Stimulated activated memory B cell treated with anti-CD40 and anti-IgM and Interleukin-4, amounts not matched to agents 10 μg/mL and 1 μg/mL and 100 μg/mL, for 72 hours (primary cell): ENCODE measurements at regions not wholly inside any gene's neighbourhood (a gene's known extent, or its start where the extent isn't known, plus 50 kb on each side); places are given as distances from the start of the nearest gene placed in this dataset.

Experiments used
- ATAC-seq: fragments of 150-1000 bp; cut with Tn5 transposase; 2 replicates; pipeline ENCODE4 v1.10.0; 2021
- H3K27ac Mint-ChIP-seq: one replicate; pipeline ENCODE4 v1.8.0; 2022; ENCODE audit warnings: mild to moderate bottlenecking, mixed read lengths
- H3K27me3 Mint-ChIP-seq: one replicate; pipeline ENCODE4 v1.8.0; 2022; ENCODE audit warnings: mixed read lengths
- H3K36me3 Mint-ChIP-seq: one replicate; pipeline ENCODE4 v1.8.0; 2022; ENCODE audit warnings: mixed read lengths
- H3K4me1 Mint-ChIP-seq: one replicate; pipeline ENCODE4 v1.8.0; 2022; ENCODE audit warnings: mixed read lengths
- H3K4me3 Mint-ChIP-seq: one replicate; pipeline ENCODE4 v1.8.0; 2022; ENCODE audit warnings: mild to moderate bottlenecking, moderate library complexity, mixed read lengths
- H3K9me3 Mint-ChIP-seq: one replicate; pipeline ENCODE4 v1.8.0; 2022; ENCODE audit warnings: mixed read lengths

DNA sequence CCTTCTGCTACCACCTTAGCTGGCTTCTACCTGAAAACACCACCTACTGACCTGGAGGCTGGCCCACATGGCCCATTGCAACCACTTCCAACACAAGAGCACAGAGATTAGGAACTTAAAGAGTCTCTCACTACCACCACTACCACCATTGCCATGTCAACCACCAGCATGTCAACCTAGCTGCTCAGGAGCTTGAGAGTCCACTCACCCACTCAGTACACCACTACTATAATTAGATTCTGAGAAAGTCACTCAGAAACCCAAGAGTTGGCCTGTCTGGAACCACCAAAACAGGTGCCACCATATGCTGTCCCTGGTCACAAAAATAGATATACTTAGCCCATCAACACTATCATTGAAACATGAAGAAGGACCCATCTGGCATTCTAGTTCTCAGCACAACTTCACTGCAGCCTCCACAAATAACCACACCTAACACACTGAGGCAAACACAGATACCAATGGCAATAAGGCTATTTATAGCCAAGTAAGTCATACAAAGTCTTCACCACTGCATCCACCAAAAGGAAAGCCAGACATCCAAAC, 806.7 kb upstream of the EPHA6 start:
- Mint-ChIP-seq H3K27ac (no peak overlapping the region), H3K36me3 (no peaks in the 10 kb centered on the region), H3K4me1 (no peaks in the 10 kb centered on the region), H3K9me3 (peaks cover 7% of the 10 kb centered on the region), H3K4me3 (no peak overlapping the region), H3K27me3 (no peaks in the 10 kb centered on the region)
- ATAC-seq: no peak

DNA sequence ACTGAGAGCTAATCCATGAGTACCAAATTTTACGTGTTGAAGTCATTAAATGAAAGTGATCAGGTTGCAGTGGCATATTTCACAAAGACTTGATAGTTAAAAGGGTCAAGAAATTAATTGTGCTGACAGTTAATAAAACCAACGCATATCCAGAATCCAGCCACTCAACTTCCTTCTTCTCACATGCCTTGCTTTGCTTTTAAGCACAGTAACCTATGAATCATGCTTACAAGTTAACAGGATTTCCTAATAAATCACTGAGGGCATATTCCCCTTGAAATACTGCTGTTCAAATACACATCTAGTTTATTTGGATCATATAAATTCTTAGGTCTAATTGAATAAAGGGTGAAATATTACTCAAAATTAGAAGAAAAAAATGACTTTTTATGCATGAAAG, 801.5 kb upstream of the EPHA6 start:
- no peak for ATAC-seq
- Mint-ChIP-seq H3K4me3 (no peak overlapping the region), H3K4me1 (no peaks in the 10 kb centered on the region)

DNA sequence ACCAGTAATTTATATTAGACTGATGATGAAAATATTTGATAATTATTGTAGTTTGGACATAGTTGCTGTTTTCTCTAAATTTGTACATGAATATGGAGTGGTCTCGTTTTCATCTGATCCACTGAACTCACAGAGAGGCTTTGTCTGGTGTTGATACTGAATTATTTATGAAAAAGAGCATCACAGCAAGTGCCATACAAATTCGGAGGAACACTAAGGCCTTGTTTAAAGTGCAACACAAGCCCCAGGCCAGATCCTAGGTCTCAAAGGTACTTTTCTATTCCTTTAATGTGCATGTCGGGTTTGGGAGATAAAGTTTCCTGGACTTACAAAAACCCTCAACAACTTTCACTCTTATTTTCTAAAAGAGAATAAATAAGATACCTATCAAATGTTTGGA, 796.8 kb upstream of the EPHA6 start:
- Mint-ChIP-seq H3K36me3 (no peaks in the 10 kb centered on the region), H3K4me3 (no peak overlapping the region), H3K4me1 (no peaks in the 10 kb centered on the region), H3K27me3 (no peaks in the 10 kb centered on the region), H3K9me3 (no peaks in the 10 kb centered on the region), H3K27ac (no peak overlapping the region)
- no peak for ATAC-seq

More for the DNA sequence above, 801.5 kb upstream of the EPHA6 start:
- H3K27ac Mint-ChIP-seq: no peak overlapping the region
- H3K36me3 Mint-ChIP-seq: no peaks in the 10 kb centered on the region
- peaks cover 6% of the 10 kb centered on the region for H3K9me3 Mint-ChIP-seq
- no peaks in the 10 kb centered on the region for H3K27me3 Mint-ChIP-seq

GRCh38 chr3:96022676-96023075, 791.7 kb upstream of the EPHA6 start:
- H3K4me1 Mint-ChIP-seq: no peaks in the 10 kb centered on the region
- peaks cover 4% of the 10 kb centered on the region for H3K9me3 Mint-ChIP-seq
- H3K27me3 Mint-ChIP-seq: no peaks in the 10 kb centered on the region
- no peak for ATAC-seq
- H3K36me3 Mint-ChIP-seq: no peaks in the 10 kb centered on the region
- H3K4me3 Mint-ChIP-seq: no peak overlapping the region
- no peak overlapping the region for H3K27ac Mint-ChIP-seq

- ATAC-seq: no peak
- H3K36me3 Mint-ChIP-seq: no peaks in the 10 kb centered on the region
- no peaks in the 10 kb centered on the region for H3K4me1 Mint-ChIP-seq
- no peak overlapping the region for H3K27ac Mint-ChIP-seq
- H3K4me3 Mint-ChIP-seq: no peak overlapping the region
- peaks cover 4% of the 10 kb centered on the region for H3K9me3 Mint-ChIP-seq
- no peaks in the 10 kb centered on the region for H3K27me3 Mint-ChIP-seq
These were observed 786.7 kb upstream of the EPHA6 start for GRCh38 chr3:96027718-96028117.

GRCh38 chr3:96039632-96040031, 774.8 kb upstream of the EPHA6 start:
- no peak for ATAC-seq
- no peak overlapping the region for H3K4me3 Mint-ChIP-seq
- H3K4me1 Mint-ChIP-seq: no peaks in the 10 kb centered on the region
- H3K27me3 Mint-ChIP-seq: no peaks in the 10 kb centered on the region
- no peaks in the 10 kb centered on the region for H3K36me3 Mint-ChIP-seq
- peaks cover 7% of the 10 kb centered on the region for H3K9me3 Mint-ChIP-seq
- H3K27ac Mint-ChIP-seq: no peak overlapping the region

DNA sequence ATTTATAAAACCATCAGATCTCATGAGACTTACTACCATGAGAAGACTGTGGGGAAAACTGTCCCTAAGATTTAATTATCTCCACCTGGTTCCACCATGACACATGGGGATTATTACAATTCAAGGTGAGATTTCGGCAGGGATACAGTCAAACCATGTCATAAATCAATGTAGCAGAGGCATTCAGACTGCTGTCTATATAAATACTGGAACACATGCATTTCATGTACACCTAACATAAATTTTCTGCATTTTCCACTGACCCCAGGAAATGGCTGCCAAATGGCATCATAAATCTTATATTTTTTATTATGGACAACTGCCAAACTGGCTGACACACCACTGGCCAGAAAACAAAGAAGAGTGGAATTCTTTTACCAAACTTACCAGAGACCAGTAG, 755.1 kb upstream of the EPHA6 start:
- no peaks in the 10 kb centered on the region for H3K36me3 Mint-ChIP-seq
- H3K27ac Mint-ChIP-seq: no peak overlapping the region
- ATAC-seq: no peak
- H3K9me3 Mint-ChIP-seq: peaks cover 7% of the 10 kb centered on the region
- no peak overlapping the region for H3K4me3 Mint-ChIP-seq
- no peaks in the 10 kb centered on the region for H3K4me1 Mint-ChIP-seq
- H3K27me3 Mint-ChIP-seq: no peaks in the 10 kb centered on the region

DNA sequence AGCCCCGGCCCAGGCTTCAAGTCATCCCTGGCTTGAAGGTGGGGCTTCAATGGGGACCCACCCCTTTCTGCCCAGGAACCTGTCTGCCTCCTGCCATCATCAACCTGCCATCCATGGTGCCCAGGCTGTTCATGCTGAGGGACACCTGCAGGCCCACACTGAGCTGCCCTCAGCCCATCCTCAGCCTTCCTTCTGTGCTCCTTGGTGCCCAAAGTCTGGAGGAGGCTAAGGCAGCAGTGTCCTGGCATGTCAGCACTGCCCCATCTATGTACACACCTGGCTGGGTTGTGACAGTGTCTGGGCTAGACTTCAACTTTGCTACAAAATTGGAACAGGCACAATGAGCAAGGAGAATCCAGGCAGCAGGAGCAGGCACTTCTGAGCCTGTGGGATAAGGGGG, 745.3 kb upstream of the EPHA6 start:
- Mint-ChIP-seq H3K27me3 (no peaks in the 10 kb centered on the region), H3K4me1 (no peaks in the 10 kb centered on the region), H3K36me3 (no peaks in the 10 kb centered on the region), H3K9me3 (peaks cover 3% of the 10 kb centered on the region), H3K4me3 (no peak overlapping the region), H3K27ac (no peak overlapping the region)
- no peak for ATAC-seq

GRCh38 chr3:96070678-96071077, 743.7 kb upstream of the EPHA6 start:
- Mint-ChIP-seq H3K4me3 (no peak overlapping the region), H3K27ac (no peak overlapping the region), H3K27me3 (no peaks in the 10 kb centered on the region), H3K9me3 (peaks cover 3% of the 10 kb centered on the region), H3K36me3 (no peaks in the 10 kb centered on the region), H3K4me1 (no peaks in the 10 kb centered on the region)
- ATAC-seq: no peak

DNA sequence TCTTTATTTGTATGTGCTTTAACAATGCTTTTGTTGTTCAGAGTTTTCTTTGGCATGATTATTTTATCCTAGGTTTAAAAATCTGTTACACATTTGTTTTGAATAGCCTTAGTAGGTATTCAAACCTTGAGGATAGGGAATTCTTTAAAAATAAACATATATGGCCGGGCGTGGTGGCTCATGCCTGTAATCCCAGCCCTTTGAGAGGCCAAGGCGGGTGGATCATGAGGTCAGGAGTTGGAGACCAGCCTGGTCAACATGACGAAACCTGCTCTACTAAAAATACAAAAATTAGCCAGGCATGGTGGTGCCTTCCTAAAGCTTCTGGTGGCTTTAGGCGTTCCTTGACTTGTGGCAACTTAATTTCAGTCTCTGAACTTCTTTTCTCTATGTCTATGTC, 743.3 kb upstream of the EPHA6 start:
- Mint-ChIP-seq H3K4me3 (no peak overlapping the region), H3K4me1 (no peaks in the 10 kb centered on the region), H3K36me3 (no peaks in the 10 kb centered on the region)

DNA sequence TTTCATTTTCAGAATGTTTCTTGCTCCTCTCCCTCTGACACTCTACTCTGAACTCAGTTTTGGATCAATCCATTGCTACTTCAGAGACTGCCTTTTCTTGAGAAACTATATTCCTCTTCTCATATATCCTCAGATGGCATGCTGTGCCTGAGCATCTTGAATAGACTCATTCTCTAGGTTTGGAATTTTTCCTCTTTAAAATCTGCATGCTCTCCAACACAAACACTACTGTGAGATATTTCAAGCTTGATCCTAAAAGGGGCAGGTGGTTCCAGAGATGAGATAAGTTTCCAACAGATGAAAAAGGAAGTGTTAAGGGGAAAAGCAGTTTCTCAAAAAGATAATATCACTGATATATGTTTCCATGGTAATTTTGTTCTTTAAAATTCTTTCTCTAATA, 742.2 kb upstream of the EPHA6 start:
- H3K4me3 Mint-ChIP-seq: no peak overlapping the region
- H3K27ac Mint-ChIP-seq: no peak overlapping the region
- H3K4me1 Mint-ChIP-seq: no peaks in the 10 kb centered on the region
- H3K9me3 Mint-ChIP-seq: peaks cover 6% of the 10 kb centered on the region
- no peaks in the 10 kb centered on the region for H3K36me3 Mint-ChIP-seq
- ATAC-seq: no peak
- no peaks in the 10 kb centered on the region for H3K27me3 Mint-ChIP-seq

More for the DNA sequence above, 743.3 kb upstream of the EPHA6 start:
- Mint-ChIP-seq H3K27ac (no peak overlapping the region), H3K27me3 (no peaks in the 10 kb centered on the region), H3K9me3 (peaks cover 6% of the 10 kb centered on the region)
- ATAC-seq: no peak

GRCh38 chr3:96083610-96084009, 730.8 kb upstream of the EPHA6 start:
- Mint-ChIP-seq H3K27me3 (no peaks in the 10 kb centered on the region), H3K4me1 (no peaks in the 10 kb centered on the region), H3K4me3 (no peak overlapping the region), H3K27ac (no peak overlapping the region), H3K9me3 (no peaks in the 10 kb centered on the region), H3K36me3 (no peaks in the 10 kb centered on the region)
- ATAC-seq: no peak

DNA sequence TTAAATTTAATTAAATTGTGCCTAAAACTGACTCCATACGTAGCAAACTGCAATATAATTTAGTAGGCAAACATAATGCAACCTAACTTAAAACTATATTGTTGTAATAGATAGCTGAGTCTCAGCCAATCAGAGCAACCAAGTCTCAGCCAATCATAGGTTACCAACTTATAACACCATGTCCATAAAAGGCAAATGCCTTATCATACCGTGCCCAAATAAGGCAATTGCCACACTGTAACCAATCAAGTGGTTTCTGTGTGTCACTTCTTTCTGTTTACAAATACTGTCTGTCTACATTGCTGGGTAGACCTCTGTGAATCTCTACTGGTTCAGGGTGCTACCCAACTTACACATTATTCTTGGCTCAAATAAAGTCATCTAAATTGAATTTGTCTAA, 728.4 kb upstream of the EPHA6 start:
- no peaks in the 10 kb centered on the region for H3K36me3 Mint-ChIP-seq
- no peak overlapping the region for H3K27ac Mint-ChIP-seq
- H3K27me3 Mint-ChIP-seq: no peaks in the 10 kb centered on the region
- no peaks in the 10 kb centered on the region for H3K4me1 Mint-ChIP-seq
- no peak for ATAC-seq
- H3K4me3 Mint-ChIP-seq: no peak overlapping the region
- no peaks in the 10 kb centered on the region for H3K9me3 Mint-ChIP-seq

DNA sequence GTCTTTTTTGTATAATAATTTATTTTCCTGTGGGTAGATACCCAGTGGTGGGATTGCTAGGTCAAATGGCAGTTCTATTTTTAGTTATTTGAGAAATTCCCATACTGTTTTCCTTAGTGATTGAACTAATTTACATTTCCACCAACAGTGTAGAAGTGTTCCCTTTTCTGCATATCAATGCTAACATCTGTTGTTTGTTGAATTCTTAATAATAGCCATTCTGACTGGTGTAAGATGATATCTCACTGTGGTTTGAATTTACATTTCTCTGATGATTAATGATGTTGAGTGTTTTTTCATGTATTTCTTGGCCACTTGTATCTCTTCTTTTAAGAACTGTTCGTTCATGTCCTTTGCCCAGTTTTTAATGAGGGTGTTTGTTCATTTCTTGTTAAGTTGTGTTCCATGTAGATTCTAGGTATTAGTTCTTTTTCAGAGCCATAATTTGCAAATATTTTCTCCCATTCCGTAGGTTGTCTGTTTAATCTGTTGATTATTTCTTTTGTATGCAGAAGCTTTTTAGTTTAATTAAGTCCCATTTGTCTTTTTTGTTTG, 713.3 kb upstream of the EPHA6 start:
- H3K4me1 Mint-ChIP-seq: no peaks in the 10 kb centered on the region
- no peaks in the 10 kb centered on the region for H3K36me3 Mint-ChIP-seq
- no peaks in the 10 kb centered on the region for H3K27me3 Mint-ChIP-seq
- H3K9me3 Mint-ChIP-seq: no peaks in the 10 kb centered on the region
- no peak overlapping the region for H3K27ac Mint-ChIP-seq
- no peak for ATAC-seq
- no peak overlapping the region for H3K4me3 Mint-ChIP-seq

- no peak overlapping the region for H3K4me3 Mint-ChIP-seq
- H3K9me3 Mint-ChIP-seq: no peaks in the 10 kb centered on the region
- H3K4me1 Mint-ChIP-seq: no peaks in the 10 kb centered on the region
- no peak overlapping the region for H3K27ac Mint-ChIP-seq
- H3K27me3 Mint-ChIP-seq: no peaks in the 10 kb centered on the region
- H3K36me3 Mint-ChIP-seq: no peaks in the 10 kb centered on the region
- ATAC-seq: no peak
These were observed 707.7 kb upstream of the EPHA6 start for GRCh38 chr3:96106701-96107100.
